Karpas-422 (cell line): ENCODE measurements at regions not wholly inside any gene's neighbourhood (a gene's known extent, or its start where the extent isn't known, plus 50 kb on each side); places are given as distances from the start of the nearest gene placed in this dataset.

Source experiments
- DNase-seq: peaks from one replicate; pipeline ENCODE4 v3.0.0-alpha.2; 2015
- H2AFZ ChIP-seq: fragments of 200-600 bp; sonication (generic); 2 replicates; pipeline ENCODE4 v1.6.1; 2014; ENCODE audit warnings: antibody characterized with exemption, low read length, mixed read lengths
- H3K27ac ChIP-seq: fragments of 200-600 bp; sonication (generic); 2 replicates; pipeline ENCODE4 v1.5.1; 2014; ENCODE audit warnings: mild to moderate bottlenecking, low read length, moderate library complexity
- H3K27me3 ChIP-seq: fragments of 200-600 bp; sonication (generic); 2 replicates; pipeline ENCODE4 v1.6.1; 2014; ENCODE audit warnings: low read length, mixed read lengths
- H3K36me3 ChIP-seq: fragments of 200-600 bp; sonication (generic); 2 replicates; pipeline ENCODE4 v1.6.1; 2014; ENCODE audit warnings: low read length, mixed read lengths; ENCODE audit not compliant: insufficient read depth
- H3K4me1 ChIP-seq: fragments of 200-600 bp; sonication (generic); 2 replicates; pipeline ENCODE4 v1.6.1; 2014; ENCODE audit warnings: mild to moderate bottlenecking, low read length, mixed read lengths
- H3K4me2 ChIP-seq: fragments of 200-600 bp; sonication (generic); 2 replicates; pipeline ENCODE4 v1.6.1; 2014; ENCODE audit warnings: low read length, low read depth, mild to moderate bottlenecking; ENCODE audit not compliant: poor library complexity, severe bottlenecking
- H3K4me3 ChIP-seq: fragments of 200-600 bp; sonication (generic); 2 replicates; pipeline ENCODE4 v1.5.1; 2014; ENCODE audit warnings: mild to moderate bottlenecking, antibody characterized with exemption, low read length, mixed read lengths
- H3K79me2 ChIP-seq: fragments of 200-600 bp; sonication (generic); 2 replicates; pipeline ENCODE4 v1.6.1; 2014; ENCODE audit warnings: mild to moderate bottlenecking, low read length, mixed read lengths
- H3K9ac ChIP-seq: fragments of 200-600 bp; sonication (generic); 2 replicates; pipeline ENCODE4 v1.6.0; 2014; ENCODE audit warnings: low read length
- H3K9me2 ChIP-seq: fragments of 200-600 bp; sonication (generic), shearing (Covaris generic); replicated peaks from 2 replicates; pipeline ENCODE4 v1.6.0; 2014; ENCODE audit warnings: mild to moderate bottlenecking, low read length, moderate library complexity; ENCODE audit not compliant: insufficient read depth
- H3K9me3 ChIP-seq: fragments of 300-700, 200-600 bp; sonication (generic); 2 replicates; pipeline ENCODE4 v1.6.1; 2014; ENCODE audit warnings: low read length, mixed read lengths
- H4K20me1 ChIP-seq: fragments of 200-600 bp; sonication (generic); 2 replicates; pipeline ENCODE4 v1.6.1; 2014; ENCODE audit warnings: mild to moderate bottlenecking, antibody characterized with exemption, low read length, low read depth; ENCODE audit not compliant: insufficient read depth

GRCh38 chr11:42271306-42271705, 811.9 kb upstream of the LRRC4C start:
- H3K36me3 ChIP-seq, result no peaks in the 10 kb centered on the region
- H4K20me1 ChIP-seq, result no peaks in the 10 kb centered on the region
- H3K9me3 ChIP-seq, result peaks cover 24% of the 10 kb centered on the region
- H3K9me2 ChIP-seq, result no peaks in the 10 kb centered on the region
- H3K27me3 ChIP-seq, result no peaks in the 10 kb centered on the region
- DNase-seq, result no peak
- H3K27ac ChIP-seq, result no peak overlapping the region
- no peak overlapping the region for H3K4me2 ChIP-seq
- H2AFZ ChIP-seq, result no peak overlapping the region
- no peak overlapping the region for H3K9ac ChIP-seq
- no peaks in the 10 kb centered on the region for H3K4me1 ChIP-seq
- H3K79me2 ChIP-seq, result no peaks in the 10 kb centered on the region
- H3K4me3 ChIP-seq, result no peak overlapping the region

- Histone ChIP-seq H3K27me3 (no peaks in the 10 kb centered on the region), H2AFZ (no peak overlapping the region), H4K20me1 (no peaks in the 10 kb centered on the region), H3K36me3 (no peaks in the 10 kb centered on the region), H3K9me3 (peaks cover 25% of the 10 kb centered on the region), H3K4me2 (no peak overlapping the region), H3K9ac (no peak overlapping the region), H3K4me3 (no peak overlapping the region), H3K79me2 (no peaks in the 10 kb centered on the region), H3K27ac (no peak overlapping the region), H3K4me1 (no peaks in the 10 kb centered on the region), H3K9me2 (no peaks in the 10 kb centered on the region)
- no peak for DNase-seq
These were observed 814.5 kb upstream of the LRRC4C start for GRCh38 chr11:42273977-42274376.

- H3K27me3 ChIP-seq, result no peaks in the 10 kb centered on the region
These were observed 837.5 kb upstream of the LRRC4C start for GRCh38 chr11:42296910-42297309.

GRCh38 chr11:42299780-42300179, 840.3 kb upstream of the LRRC4C start:
- H3K4me1 ChIP-seq, result no peaks in the 10 kb centered on the region
- H4K20me1 ChIP-seq, result no peaks in the 10 kb centered on the region
- H3K9ac ChIP-seq, result no peak overlapping the region
- H3K79me2 ChIP-seq, result no peaks in the 10 kb centered on the region
- H3K36me3 ChIP-seq, result no peaks in the 10 kb centered on the region
- H3K27ac ChIP-seq, result no peak overlapping the region
- no peak overlapping the region for H3K4me2 ChIP-seq
- no peak for DNase-seq
- H3K27me3 ChIP-seq, result no peaks in the 10 kb centered on the region
- no peak overlapping the region for H2AFZ ChIP-seq
- H3K9me3 ChIP-seq, result peaks cover 27% of the 10 kb centered on the region
- no peaks in the 10 kb centered on the region; the same call in 1 of the 2 replicates for H3K9me2 ChIP-seq
- H3K4me3 ChIP-seq, result no peak overlapping the region

More at GRCh38 chr11:42296910-42297309, 837.5 kb upstream of the LRRC4C start:
- no peak overlapping the region for H3K27ac ChIP-seq
- peaks cover 20% of the 10 kb centered on the region; the same call in 1 of the 2 replicates for H3K9me3 ChIP-seq
- no peaks in the 10 kb centered on the region for H3K36me3 ChIP-seq
- no peak overlapping the region for H3K9ac ChIP-seq
- H3K9me2 ChIP-seq, result no peaks in the 10 kb centered on the region; the same call in 1 of the 2 replicates
- no peaks in the 10 kb centered on the region for H3K4me1 ChIP-seq
- no peaks in the 10 kb centered on the region for H4K20me1 ChIP-seq
- no peaks in the 10 kb centered on the region for H3K79me2 ChIP-seq
- H3K4me3 ChIP-seq, result no peak overlapping the region
- no peak overlapping the region for H3K4me2 ChIP-seq
- no peak overlapping the region for H2AFZ ChIP-seq
- no peak for DNase-seq

GRCh38 chr11:42301777-42302176, 842.3 kb upstream of the LRRC4C start:
- Histone ChIP-seq H3K9me3 (peaks cover 21% of the 10 kb centered on the region), H2AFZ (no peak overlapping the region), H3K79me2 (no peaks in the 10 kb centered on the region), H3K4me1 (no peaks in the 10 kb centered on the region), H3K36me3 (no peaks in the 10 kb centered on the region), H3K9ac (no peak overlapping the region), H3K4me3 (no peak overlapping the region), H3K27me3 (no peaks in the 10 kb centered on the region), H4K20me1 (no peaks in the 10 kb centered on the region), H3K9me2 (no peaks in the 10 kb centered on the region; the same call in 1 of the 2 replicates), H3K27ac (no peak overlapping the region), H3K4me2 (no peak overlapping the region)
- DNase-seq, result no peak

GRCh38 chr11:42311514-42311913, 852.1 kb upstream of the LRRC4C start:
- Histone ChIP-seq H3K4me2 (no peak overlapping the region), H3K36me3 (no peaks in the 10 kb centered on the region), H3K4me3 (no peak overlapping the region), H3K9ac (no peak overlapping the region), H3K4me1 (no peaks in the 10 kb centered on the region), H3K9me2 (no peaks in the 10 kb centered on the region), H4K20me1 (no peaks in the 10 kb centered on the region), H3K27ac (no peak overlapping the region), H2AFZ (no peak overlapping the region), H3K79me2 (no peaks in the 10 kb centered on the region), H3K27me3 (no peaks in the 10 kb centered on the region), H3K9me3 (peaks cover 11% of the 10 kb centered on the region)
- DNase-seq, result no peak

- no peaks in the 10 kb centered on the region for H3K4me1 ChIP-seq
- H3K4me2 ChIP-seq, result no peak overlapping the region
- no peaks in the 10 kb centered on the region for H3K27me3 ChIP-seq
- no peaks in the 10 kb centered on the region for H3K79me2 ChIP-seq
- no peak overlapping the region for H2AFZ ChIP-seq
- H3K4me3 ChIP-seq, result no peak overlapping the region
- no peak overlapping the region for H3K9ac ChIP-seq
- H3K9me2 ChIP-seq, result no peaks in the 10 kb centered on the region
- H3K27ac ChIP-seq, result no peak overlapping the region
- no peaks in the 10 kb centered on the region for H3K36me3 ChIP-seq
- no peaks in the 10 kb centered on the region for H4K20me1 ChIP-seq
- DNase-seq, result no peak
- H3K9me3 ChIP-seq, result peaks cover 11% of the 10 kb centered on the region
These were observed 852.5 kb upstream of the LRRC4C start for GRCh38 chr11:42311944-42312343.

GRCh38 chr11:42315267-42315666, 855.8 kb upstream of the LRRC4C start:
- H3K79me2 ChIP-seq, result no peaks in the 10 kb centered on the region
- DNase-seq, result no peak
- H3K4me3 ChIP-seq, result no peak overlapping the region
- no peaks in the 10 kb centered on the region for H3K27me3 ChIP-seq
- no peak overlapping the region for H3K9ac ChIP-seq
- no peak overlapping the region for H3K27ac ChIP-seq
- H3K4me1 ChIP-seq, result no peaks in the 10 kb centered on the region
- peaks cover 20% of the 10 kb centered on the region for H3K9me3 ChIP-seq
- no peaks in the 10 kb centered on the region for H3K36me3 ChIP-seq
- H4K20me1 ChIP-seq, result no peaks in the 10 kb centered on the region
- no peaks in the 10 kb centered on the region for H3K9me2 ChIP-seq
- H2AFZ ChIP-seq, result no peak overlapping the region
- no peak overlapping the region for H3K4me2 ChIP-seq

- no peak overlapping the region for H3K4me2 ChIP-seq
- peaks cover 20% of the 10 kb centered on the region for H3K9me3 ChIP-seq
- no peaks in the 10 kb centered on the region for H3K36me3 ChIP-seq
- no peak overlapping the region for H3K4me3 ChIP-seq
- H3K9ac ChIP-seq, result no peak overlapping the region
- no peaks in the 10 kb centered on the region for H3K79me2 ChIP-seq
- DNase-seq, result no peak
- no peak overlapping the region for H2AFZ ChIP-seq
- no peaks in the 10 kb centered on the region for H3K9me2 ChIP-seq
- H3K27me3 ChIP-seq, result no peaks in the 10 kb centered on the region
- H3K4me1 ChIP-seq, result no peaks in the 10 kb centered on the region
- H4K20me1 ChIP-seq, result no peaks in the 10 kb centered on the region
- H3K27ac ChIP-seq, result no peak overlapping the region
These were observed 856.4 kb upstream of the LRRC4C start for GRCh38 chr11:42315846-42316245.
